Activated gamma-delta T cell treated with Interleukin-2 at 50 U/mL for 16 hours (primary cell): ENCODE measurements at regions not wholly inside any gene's neighbourhood (a gene's known extent, or its start where the extent isn't known, plus 50 kb on each side); places are given as distances from the start of the nearest gene placed in this dataset.

ENCODE experiments used
- DNase-seq: peaks from one replicate; pipeline ENCODE4 v3.0.0-alpha.2; 2020

GRCh38 chr20:58162986-58163385, 65.5 kb downstream of the ANKRD60 start:
- no peak for DNase-seq

- DNase-seq, result no peak
Observed at GRCh38 chr20:58161192-58161591, 67.3 kb downstream of the ANKRD60 start.

- DNase-seq, result no peak
Observed at GRCh38 chr20:58160451-58161061, 67.9 kb downstream of the ANKRD60 start.

- DNase-seq, result no peak
Observed at GRCh38 chr20:58155148-58155925, 73.1 kb downstream of the ANKRD60 start.

GRCh38 chr20:58154113-58154512, 74.3 kb downstream of the ANKRD60 start:
- DNase-seq, result no peak

- no peak for DNase-seq
Observed at GRCh38 chr20:58153121-58153520, 75.3 kb downstream of the ANKRD60 start.

GRCh38 chr20:58150772-58151171, 77.7 kb downstream of the ANKRD60 start:
- no peak for DNase-seq

- no peak for DNase-seq
Observed at GRCh38 chr20:58149437-58150091, 78.9 kb downstream of the ANKRD60 start.

- no peak for DNase-seq
Observed at GRCh38 chr20:58148891-58149290, 79.6 kb downstream of the ANKRD60 start.

GRCh38 chr20:58147628-58148370, 80.7 kb downstream of the ANKRD60 start:
- DNase-seq, result no peak

- no peak for DNase-seq
Observed at GRCh38 chr20:58146746-58147140, 81.7 kb downstream of the ANKRD60 start.

GRCh38 chr20:58146081-58146745, 82.2 kb downstream of the ANKRD60 start:
- no peak for DNase-seq

GRCh38 chr20:58145506-58146080, 82.9 kb downstream of the ANKRD60 start:
- DNase-seq, result no peak

GRCh38 chr20:58144096-58144495, 84.4 kb downstream of the ANKRD60 start:
- DNase-seq, result no peak

GRCh38 chr20:58143531-58143930, 84.9 kb downstream of the ANKRD60 start:
- DNase-seq, result no peak

- no peak for DNase-seq
Observed at GRCh38 chr20:58142843-58143185, 85.6 kb downstream of the ANKRD60 start.

- no peak for DNase-seq
Observed at GRCh38 chr20:58141971-58142842, 86.2 kb downstream of the ANKRD60 start.

GRCh38 chr20:58141496-58141895, 87.0 kb downstream of the ANKRD60 start:
- no peak for DNase-seq

GRCh38 chr20:58140787-58141425, 87.5 kb downstream of the ANKRD60 start:
- no peak for DNase-seq

- no peak for DNase-seq
Observed at GRCh38 chr20:58139849-58140786, 88.3 kb downstream of the ANKRD60 start.
